GM19043 (cell line): ENCODE measurements at regions not wholly inside any gene's neighbourhood (a gene's known extent, or its start where the extent isn't known, plus 50 kb on each side); places are given as distances from the start of the nearest gene placed in this dataset.
"Not testable (repeated sequence)": the region's sequence is repeated elsewhere in the genome, so short reads cannot be mapped to it uniquely, and the experiment has no call there.

Experiments used
- ATAC-seq: cut with Tn5 transposase; IDR thresholded peaks from one replicate; pipeline ENCODE4 v1.9.1; 2021; ENCODE audit warnings: low read depth; ENCODE audit not compliant: unreplicated experiment

DNA sequence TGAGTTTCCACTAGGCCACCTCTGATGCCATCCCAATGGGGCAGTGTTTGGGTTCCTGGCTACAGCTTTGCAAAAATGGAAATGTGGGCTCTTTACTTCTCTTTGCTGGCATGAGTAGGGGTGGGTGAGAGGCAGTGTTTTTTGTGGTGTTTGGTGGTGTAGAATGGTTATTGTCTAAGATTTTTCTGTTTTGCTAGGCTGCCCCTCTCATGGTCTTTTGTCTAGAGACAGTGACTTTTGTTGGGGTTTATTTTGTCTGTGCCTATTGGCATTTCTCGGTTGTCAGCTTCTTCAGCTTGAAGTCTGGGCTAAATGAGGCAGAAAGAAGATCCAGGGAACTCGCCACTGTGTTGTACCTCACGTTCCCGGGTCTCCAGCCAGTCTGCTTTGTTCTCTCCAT is 112.1 kb downstream of the CENPF start:
- ATAC-seq, result no peak

DNA sequence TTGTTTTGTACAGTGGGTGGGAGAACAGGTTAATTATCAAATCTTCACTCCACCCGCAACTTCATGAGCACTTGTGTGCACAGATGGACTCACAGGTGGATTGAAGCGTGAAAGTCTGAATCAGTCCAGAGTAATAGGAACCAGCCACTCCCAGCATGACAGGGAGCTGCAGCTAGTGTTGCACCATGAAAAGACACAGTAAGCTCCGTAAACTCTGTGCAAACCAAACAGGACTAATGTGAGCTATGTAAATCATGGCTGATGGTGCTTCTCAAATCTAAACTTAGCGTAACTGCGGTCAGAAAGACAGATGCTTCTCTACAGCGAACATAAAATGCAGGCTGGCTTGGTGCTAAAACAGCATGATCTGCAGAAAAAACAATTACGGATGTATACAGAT is 114.4 kb downstream of the CENPF start:
- ATAC-seq, result no peak

DNA sequence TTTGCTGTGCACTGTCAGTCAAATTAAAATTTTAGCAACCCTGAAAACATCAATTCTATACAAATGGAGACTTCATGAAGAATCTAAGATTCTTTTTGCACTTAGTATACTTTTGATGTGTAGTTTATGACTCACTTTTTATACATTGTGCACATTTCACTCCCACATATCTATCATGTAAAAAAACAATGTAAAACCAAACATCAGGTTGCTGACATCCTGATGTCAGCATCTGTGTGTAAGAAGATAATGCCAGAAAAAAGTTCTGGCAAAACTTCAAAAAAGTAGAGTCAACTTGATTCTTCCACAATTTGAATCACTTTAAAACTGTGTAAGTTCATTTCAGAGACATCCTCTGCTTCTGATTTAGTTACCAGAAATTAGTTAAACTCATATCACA is 115.7 kb downstream of the CENPF start:
- ATAC-seq, result no peak

DNA sequence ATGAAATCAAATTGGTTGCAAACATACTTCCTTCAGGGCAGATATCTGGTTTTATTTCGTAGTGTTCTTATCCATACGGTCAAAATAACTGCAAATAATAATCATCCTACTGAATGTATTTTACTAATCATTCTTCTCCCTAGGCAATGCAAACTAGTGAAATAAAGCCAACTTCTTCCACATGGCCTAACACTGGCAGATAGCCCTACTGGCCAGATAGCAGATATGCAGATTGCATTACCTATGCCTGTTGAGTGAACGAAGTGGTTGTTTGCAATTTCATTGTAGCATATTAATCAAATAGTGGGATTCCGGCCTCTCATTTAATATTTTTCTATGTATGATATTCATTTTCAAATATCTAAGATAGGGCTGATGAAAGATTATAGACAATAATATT is 116.2 kb downstream of the CENPF start:
- no peak for ATAC-seq

DNA sequence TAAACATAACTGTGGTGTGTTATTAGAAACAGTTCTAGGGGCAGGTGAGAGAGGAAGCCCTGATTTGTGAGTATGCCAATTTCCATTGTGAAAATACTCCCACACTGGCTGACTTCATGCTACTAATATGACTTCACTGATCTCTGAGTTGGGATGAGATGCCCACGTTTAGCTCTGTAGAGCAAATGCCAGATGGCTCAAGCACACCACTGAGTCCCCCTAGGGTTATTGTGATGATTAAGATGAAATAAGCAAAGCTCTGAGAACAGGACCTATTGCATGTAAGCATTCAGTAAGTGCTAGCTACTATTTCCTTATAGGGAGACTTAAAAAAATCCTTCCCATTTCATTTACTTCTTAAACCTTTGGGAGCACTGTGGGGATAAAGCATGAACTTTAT is 117.6 kb downstream of the CENPF start:
- ATAC-seq, result no peak

DNA sequence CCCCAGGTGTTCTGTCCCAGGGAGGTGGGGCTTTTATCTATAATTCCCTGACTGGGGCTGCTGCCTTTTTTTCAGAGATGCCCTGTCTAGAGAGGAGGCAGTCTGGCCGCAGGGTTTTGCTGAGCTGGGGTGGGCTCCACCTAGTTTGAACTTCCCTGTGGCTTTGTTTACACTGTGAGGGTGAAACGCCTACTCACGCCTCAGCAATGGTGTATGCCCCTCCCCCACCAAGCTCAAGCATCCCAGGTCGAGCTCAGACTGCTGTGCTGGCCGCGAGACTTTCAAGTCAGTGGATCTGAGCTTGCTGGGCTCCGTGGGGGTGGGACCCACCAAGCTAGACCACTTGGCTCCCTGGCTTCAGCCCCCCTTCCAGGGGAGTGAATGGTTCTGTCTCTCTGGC is 124.3 kb downstream of the CENPF start:
- no peak for ATAC-seq

DNA sequence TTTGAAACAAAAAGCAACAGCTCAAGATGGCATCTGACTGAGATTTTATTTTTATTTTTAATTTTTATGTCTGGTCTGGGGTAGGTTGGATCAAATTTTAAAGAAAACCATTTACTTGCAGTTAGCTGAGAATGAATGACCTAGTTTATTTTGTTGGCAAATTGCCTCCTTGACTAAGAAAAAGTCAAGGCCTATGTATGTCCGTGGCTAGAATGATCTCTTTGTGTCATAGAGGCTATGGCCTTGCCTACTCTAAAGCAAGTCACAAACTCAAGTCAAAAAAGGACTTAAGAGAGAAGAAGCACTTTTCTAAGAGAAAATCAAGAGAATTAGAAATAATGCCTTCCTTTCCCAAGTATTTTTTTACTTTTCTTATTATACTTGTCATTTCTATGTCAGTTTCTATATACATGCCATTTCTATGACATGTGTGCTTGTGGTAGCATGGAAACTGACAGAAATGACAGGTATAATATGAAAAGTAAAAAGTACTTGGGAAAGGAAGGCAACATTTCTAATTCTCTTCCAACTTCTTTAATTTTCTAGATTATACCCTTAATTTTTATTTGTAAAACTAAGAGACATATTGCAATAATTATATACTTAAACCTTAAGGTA is 136.7 kb downstream of the CENPF start:
- no peak for ATAC-seq

DNA sequence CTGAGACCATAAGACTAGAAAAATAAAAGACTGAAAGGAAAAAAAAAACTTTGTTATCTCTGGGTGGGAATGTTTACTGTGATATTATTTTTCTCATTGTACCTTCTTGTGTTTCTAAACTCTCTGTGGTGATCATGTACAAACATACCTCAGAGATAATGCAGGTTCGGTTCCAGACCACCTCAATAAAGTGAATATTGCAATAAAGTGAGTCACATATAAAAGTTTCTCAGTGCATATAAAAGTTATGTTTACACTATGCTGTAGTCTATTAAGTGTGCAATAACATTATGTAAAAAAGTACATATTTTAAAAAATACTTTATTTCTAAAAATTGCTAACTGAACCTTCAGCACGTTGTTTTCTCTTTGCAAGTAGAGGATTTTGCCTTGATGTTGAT is 137.5 kb downstream of the CENPF start:
- no peak for ATAC-seq

DNA sequence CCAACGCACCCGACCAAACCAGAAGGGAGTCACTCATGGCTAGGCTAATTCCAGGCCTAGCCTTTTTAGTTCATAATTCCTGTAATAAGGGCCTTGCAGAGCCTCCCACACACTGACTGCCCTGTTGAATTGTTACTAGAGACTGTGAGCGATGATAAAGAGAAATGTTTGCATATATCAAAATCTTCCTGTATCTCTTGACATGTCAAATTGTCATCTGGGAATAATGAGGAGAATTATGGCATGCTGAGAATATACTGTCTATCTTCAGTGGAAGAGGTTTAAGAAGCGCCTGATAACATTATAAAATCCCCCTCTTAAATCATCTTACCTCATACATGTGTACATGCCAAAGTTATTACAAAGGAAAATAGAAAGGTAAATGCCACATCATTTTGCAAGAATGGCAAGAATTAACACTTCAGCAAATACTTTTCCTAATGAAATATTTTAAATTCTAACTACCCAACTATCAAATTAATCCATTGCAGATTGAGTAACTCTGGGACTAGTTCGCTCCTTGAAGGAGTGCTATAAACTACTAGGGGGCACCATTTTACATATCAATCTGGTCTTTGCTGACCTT is 144.1 kb downstream of the CENPF start:
- no peak for ATAC-seq

DNA sequence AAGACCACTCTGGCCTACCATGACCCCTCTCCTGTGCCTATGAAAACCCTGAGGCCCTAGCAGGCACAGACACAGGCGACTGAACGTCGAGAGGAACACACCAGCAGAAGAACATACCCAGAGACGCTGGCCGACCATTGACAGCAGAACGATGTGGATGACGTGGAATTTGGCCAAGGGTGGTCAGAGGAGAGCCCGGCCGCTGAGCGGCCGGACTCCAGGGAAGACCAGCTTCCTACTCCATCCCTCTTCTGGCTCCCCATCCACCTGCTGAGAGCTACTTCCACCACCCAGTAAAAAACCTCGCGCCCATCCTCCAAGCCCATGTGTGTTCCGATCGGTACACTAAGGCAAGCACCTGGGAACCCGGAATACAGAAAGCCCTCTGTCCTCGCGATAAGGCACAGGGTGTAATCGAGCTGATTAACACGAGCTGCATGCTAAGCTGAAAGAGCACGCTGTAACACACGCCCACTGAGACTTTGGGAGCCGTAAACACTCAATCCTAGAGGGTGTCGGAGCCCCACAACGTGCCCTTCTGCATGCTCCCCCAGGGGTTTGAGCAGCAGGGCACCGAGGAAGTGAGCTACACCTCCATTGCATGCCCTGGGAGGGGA is 150.3 kb downstream of the CENPF start:
- no peak for ATAC-seq

DNA sequence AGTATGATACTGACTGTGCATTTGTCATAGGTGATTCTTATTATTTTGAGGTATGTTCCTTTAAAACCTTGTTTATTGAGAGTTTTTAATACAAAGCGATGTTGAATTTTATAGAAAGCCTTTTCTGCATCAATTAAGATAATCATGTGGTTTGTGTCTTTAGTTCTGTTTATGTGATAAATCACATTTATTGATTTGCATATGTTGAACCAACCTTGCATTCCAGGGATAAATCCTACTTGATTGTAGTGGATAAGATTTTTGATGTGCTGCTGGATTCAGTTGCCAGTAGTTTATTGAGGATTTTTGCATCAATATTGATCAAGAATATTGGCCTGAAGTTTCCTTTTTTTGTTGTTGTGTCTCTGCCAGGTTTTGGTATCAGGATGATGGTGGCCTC is 158.0 kb downstream of the CENPF start:
- no peak for ATAC-seq

DNA sequence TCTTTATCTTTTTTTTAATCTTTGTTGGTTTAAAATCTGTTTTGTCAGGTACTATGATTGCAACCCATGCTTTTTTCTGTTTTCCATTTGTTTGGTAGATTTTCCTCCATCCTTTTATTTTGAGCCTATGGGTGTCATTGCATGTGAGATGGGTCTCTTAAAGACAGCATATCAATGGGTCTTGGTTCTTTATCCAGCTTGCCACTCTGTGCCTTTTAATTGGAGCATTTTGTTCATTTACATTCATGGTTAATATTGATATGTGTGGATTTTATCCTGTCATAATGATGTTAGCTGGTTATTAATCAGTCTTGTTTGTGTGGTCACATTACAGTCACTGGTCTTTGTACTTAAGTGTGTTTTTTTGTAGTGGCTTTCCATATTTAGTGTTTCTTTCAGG is 159.9 kb downstream of the CENPF start:
- ATAC-seq, result no peak

DNA sequence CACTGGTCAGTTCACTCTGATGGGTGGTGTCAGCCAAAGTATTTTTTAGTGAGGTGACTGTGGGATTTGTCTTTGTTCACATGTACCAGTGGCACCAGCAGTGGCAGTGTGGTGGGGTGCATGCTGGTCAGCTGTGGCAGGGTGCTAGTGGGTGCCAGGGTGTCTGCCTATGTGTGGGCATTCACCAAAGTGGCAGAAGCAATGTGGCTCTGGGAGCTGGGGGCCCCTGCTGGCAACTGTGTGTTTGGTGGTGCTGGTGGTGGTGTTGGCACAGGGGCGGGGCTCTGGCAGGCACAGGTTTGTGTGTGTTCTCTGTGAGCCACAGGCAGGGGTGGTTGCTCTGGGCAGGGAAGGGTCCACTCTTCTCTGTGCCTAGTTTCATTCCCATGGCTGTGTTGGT is 161.5 kb downstream of the CENPF start:
- ATAC-seq, result no peak

DNA sequence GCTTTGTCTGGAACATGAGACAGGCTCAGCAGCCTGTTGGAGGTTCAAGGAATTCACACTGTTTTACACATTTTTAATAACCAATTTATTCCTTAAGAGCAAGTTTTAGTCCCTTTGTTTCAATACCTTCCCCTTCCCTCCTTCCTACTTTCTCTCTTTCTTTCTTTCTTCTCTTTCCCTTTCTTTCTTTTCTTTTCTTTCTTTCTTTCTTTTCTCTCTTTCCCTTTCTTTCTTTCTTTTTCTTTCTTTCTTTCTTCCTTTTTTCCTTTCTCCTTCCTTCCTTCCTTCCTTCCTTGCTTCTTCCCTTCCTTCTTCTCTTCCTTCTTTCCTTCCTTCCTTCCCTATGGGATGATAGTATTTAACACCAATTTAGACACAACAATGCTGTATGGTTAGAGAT is 164.2 kb downstream of the CENPF start:
- no peak for ATAC-seq

DNA sequence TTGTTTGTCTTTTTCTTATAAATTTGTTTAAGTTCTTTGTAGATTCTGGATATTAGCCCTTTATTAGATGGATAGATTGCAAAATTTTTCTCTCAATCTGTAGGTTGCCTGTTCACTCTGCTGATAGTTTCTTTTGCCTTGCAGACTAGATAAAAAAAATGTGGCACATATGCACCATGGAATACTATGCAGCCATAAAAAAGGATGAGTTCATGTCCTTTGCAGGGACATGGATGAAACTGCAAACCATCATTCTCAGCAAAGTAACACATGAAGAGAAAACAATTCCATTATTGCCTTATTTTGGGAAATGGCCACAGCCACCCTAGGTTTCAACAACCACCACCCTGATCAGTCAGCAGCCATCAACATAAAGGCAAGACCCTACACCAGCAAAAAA is 166.7 kb downstream of the CENPF start:
- ATAC-seq, result not testable (repeated sequence)

DNA sequence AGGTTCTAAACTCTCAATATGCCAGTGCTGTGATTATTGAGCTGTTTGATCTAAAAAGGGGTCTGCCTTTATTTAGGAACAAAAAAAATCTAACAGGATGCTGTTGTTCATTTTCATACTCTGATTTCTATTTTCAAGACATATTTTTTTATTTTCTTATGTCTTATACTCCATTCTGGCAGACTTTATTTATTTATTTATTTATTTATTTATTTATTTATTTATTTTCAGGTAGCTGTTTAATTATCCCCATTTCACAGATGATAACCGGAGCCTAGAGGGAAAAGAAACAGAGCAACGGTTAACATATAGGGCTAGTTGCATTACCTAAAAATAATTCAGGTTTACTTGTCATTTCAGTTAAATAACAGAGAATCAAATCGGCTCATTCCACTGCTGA is 174.4 kb downstream of the CENPF start:
- ATAC-seq, result no peak

DNA sequence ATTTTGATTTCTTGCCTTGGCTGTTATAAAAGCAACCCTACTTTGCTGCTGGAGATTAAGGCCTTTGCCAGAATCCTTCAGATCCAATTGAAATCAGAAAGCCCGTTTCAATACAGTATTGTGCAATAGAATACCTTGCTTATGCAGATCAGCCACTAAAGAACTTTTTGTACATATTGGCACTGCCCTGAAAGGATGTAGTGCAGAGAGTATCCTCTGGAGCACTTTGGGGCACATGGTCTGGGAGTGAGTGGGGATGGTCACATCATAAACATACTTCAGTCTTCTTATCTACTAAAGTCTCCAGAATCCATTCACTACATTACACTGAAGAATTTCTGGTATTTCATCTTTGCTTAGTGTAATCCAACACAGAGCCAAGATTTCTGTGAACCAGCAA is 189.0 kb downstream of the CENPF start:
- no peak for ATAC-seq

DNA sequence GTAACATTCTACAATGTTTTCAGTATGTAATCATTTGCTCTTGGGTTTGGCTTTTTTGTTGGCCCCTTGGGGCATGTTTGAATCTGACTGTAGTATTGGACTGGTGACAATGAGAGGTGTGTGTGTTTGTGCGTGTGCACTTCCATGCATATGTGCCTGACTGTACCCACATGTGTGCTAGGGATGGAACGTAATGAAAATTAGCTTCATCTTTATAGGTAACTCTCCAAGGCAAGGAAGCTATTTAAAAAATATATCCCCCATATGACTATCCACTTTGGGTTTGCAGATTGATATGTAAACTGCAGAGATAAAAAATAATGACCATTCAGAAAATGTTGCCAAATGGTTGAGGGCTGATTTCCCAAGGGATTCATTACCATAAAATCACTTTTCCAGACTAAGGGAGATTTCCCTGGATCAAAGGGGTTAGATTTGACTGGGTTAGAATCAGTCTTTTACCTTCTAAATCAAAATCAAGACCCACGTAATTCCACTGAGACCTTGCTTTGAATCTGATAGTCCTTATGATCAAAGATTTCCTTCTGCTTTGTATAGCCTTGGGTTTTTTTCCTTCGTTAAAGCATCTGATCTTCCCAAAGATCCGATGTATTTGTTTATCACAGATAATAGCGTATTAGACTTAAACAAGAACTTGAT is 189.7 kb downstream of the CENPF start:
- no peak for ATAC-seq

DNA sequence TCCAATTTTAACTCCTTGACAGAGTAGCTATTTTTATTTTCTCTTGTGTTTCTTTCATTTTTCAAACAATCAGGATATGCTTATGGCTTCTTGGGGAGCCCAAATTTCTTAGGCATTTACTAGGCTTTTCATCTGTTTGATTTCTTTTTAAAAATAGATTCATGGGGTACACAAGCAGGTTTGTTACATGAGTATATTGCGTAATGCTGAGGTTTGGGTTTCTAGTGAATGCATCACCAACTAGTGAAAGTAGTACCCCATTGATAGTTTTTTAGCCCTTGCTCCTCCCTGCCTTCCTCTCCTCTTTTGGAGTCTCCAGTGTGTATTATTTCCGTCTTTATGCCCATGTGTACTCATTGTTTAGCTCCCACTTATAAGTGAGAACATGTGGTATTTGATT is 190.7 kb downstream of the CENPF start:
- ATAC-seq, result no peak

DNA sequence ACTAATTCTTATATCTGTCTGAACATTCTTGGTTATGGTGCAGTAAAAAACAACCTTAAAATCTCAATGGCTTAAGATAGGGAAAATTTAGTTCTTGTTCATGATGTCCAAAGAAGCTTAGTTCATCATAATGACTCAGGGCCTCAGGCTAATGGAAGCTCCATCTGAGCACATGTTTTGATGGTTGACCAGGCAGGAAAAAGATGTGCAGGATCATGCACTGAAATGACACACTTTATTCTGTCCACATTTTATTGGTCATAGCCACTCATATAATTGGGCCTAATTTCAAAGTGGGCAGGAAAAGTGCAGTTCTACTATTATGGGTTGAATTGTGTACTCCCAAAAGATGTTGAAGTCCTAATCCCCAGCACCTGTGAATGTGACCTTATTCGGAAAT is 198.2 kb downstream of the CENPF start:
- ATAC-seq, result no peak

DNA sequence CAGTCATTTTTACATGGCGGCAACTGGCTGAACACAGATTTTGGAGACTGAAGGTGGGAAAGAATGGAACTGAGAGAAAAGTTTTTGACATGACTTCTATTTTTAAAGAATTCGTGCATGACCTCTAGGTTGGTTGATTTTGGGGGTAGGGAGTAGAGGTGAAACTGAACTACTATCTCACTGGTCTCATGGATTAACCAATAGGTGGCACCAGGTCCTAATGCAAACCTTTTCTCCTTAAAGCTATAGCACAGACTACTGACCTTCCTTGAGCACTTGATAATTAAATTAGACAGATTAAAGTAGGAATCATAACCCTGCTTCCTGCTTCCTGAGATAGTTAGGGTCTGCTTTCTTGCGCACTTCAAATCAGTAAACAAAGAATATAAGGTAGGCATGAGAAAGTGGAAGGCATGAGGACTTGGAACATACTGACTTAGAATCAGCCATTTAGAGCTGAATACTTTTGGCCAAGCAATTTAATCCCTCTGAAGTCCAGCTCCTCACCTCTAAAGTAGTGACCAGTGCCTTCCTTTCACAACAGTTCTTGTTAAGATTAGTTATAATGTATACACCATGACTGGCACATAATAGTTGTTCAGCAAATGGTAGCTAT is 206.0 kb downstream of the CENPF start:
- no peak for ATAC-seq

DNA sequence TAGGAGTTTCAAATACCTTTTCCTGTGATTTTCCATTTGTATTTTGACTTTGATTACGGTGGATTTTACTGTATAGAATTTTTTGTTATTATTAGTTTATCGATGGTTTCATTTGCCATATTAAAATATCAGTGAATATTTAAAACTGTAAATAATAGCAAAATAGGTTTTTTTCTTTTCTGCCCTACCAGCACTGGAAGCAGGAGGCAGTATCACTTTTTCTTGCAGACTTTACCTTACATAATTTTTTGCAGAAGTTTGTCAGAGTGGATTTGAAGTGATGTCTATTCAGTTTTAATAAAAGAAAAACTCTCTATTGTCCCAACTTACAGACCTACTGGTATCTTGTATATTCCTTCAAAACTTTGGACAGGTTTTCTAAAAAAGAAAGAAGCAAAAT is 213.6 kb downstream of the CENPF start:
- ATAC-seq, result no peak
